HEK293 (cell line): ENCODE measurements at regions not wholly inside any gene's neighbourhood (a gene's known extent, or its start where the extent isn't known, plus 50 kb on each side); places are given as distances from the start of the nearest gene placed in this dataset.
A peak's percentile ranks its signal among the peaks of the same experiment; 100 is the strongest.

ENCODE experiments used
- CTCF ChIA-PET: fragments of 350-600 bp; formaldehyde crosslinking; extraction: SDS; loops from one replicate; lab custom pipeline; 2021; ENCODE audit warnings: antibody characterized with exemption; lab: Yijun Ruan, JAX
- POLR2A ChIA-PET: fragments of 300-600 bp; formaldehyde crosslinking; extraction: SDS; loops from one replicate; lab custom pipeline; 2020; ENCODE audit warnings: antibody characterized with exemption, inconsistent platforms; lab: Yijun Ruan, JAX
- H3K27ac ChIP-seq: fragments of 200-500 bp; sonication (Bioruptor generic); 2 replicates; pipeline ENCODE4 v1.5.1; 2014; ENCODE audit warnings: low read depth, low read length, control low read depth, inconsistent platforms; ENCODE audit errors: extremely low read depth
- H3K36me3 ChIP-seq, 2 experiments: fragments of 200-500 bp in 1 of 2; sonication (Bioruptor generic) in 1 of 2; 1 replicate in 1 of 2; 2 replicates in 1 of 2; pipeline ENCODE4 v1.5.1; 2014 to 2017; ENCODE audit warnings: inconsistent platforms in 2 of 2, low read length in 2 of 2; ENCODE audit not compliant: control insufficient read depth in 2 of 2, insufficient read depth in 1 of 2
- H3K4me1 ChIP-seq: fragments of 200-500 bp; sonication (Bioruptor generic); 2 replicates; pipeline ENCODE4 v1.5.1; 2014; ENCODE audit warnings: mild to moderate bottlenecking, low read length, inconsistent platforms; ENCODE audit not compliant: control insufficient read depth, insufficient read depth
- H3K4me3 ChIP-seq: 2 replicates; pipeline ENCODE4 v1.5.1; 2011; ENCODE audit warnings: low read depth, mild to moderate bottlenecking, control low read depth, low read length, moderate library complexity
- H3K9me3 ChIP-seq: fragments of 200-500 bp; sonication (Bioruptor generic); 2 replicates; pipeline ENCODE4 v1.5.1; 2014; ENCODE audit warnings: low read depth, low read length, inconsistent platforms; ENCODE audit not compliant: control insufficient read depth, insufficient read depth
- BCL11A ChIP-seq: fragments of 450-650 bp; formaldehyde crosslinking; IDR thresholded peaks from 2 replicates; pipeline ENCODE4 v1.5.1; 2016; ENCODE audit warnings: low read depth, missing biosample characterization, missing genetic modification characterization
- KLF8 ChIP-seq: fragments of 450-650 bp; formaldehyde crosslinking; IDR thresholded peaks from 2 replicates; pipeline ENCODE4 v1.5.1; 2016; ENCODE audit warnings: missing biosample characterization, missing genetic modification characterization
- MZF1 ChIP-seq: fragments of 450-650 bp; formaldehyde crosslinking; IDR thresholded peaks from 2 replicates; pipeline ENCODE4 v1.5.1; 2017; ENCODE audit warnings: missing biosample characterization, missing genetic modification characterization, borderline replicate concordance
- PRDM10 ChIP-seq: fragments of 450-650 bp; formaldehyde crosslinking; IDR thresholded peaks from 2 replicates; pipeline ENCODE4 v1.5.1; 2016; ENCODE audit warnings: missing biosample characterization, missing genetic modification characterization
- REST ChIP-seq: fragments of 450-650 bp; formaldehyde crosslinking; IDR thresholded peaks from 2 replicates; pipeline ENCODE4 v1.5.1; 2016; ENCODE audit warnings: missing biosample characterization, missing genetic modification characterization
- ZNF10 ChIP-seq: fragments of 450-650 bp; formaldehyde crosslinking; IDR thresholded peaks from 2 replicates; pipeline ENCODE4 v1.5.1; 2017; ENCODE audit warnings: missing biosample characterization, missing genetic modification characterization
- ZNF132 ChIP-seq: fragments of 450-650 bp; formaldehyde crosslinking; IDR thresholded peaks from 2 replicates; pipeline ENCODE4 v1.5.1; 2017; ENCODE audit warnings: missing biosample characterization, missing genetic modification characterization, borderline replicate concordance
- ZNF155 ChIP-seq: fragments of 450-650 bp; formaldehyde crosslinking; IDR thresholded peaks from 2 replicates; pipeline ENCODE4 v1.5.1; 2016; ENCODE audit warnings: missing biosample characterization, missing genetic modification characterization
- ZNF23 ChIP-seq: fragments of 450-650 bp; formaldehyde crosslinking; IDR thresholded peaks from 2 replicates; pipeline ENCODE4 v1.5.1; 2016; ENCODE audit warnings: missing biosample characterization, missing genetic modification characterization, borderline replicate concordance
- ZNF24 ChIP-seq: fragments of 450-650 bp; formaldehyde crosslinking; IDR thresholded peaks from 2 replicates; pipeline ENCODE4 v1.5.1; 2016; ENCODE audit warnings: missing biosample characterization, missing genetic modification characterization
- ZNF274 ChIP-seq, 2 experiments: fragments of 200-500 bp in 1 of 2; fragments of 450-650 bp in 1 of 2; sonication (Bioruptor generic) in 1 of 2; formaldehyde crosslinking in 1 of 2; IDR thresholded peaks; 2 replicates each; pipeline versions ENCODE4 v1.5.1 to v1.6.1; 2014 to 2016; ENCODE audit warnings: borderline replicate concordance in 1 of 2, inconsistent platforms in 1 of 2, low read length in 1 of 2, missing biosample characterization in 1 of 2, missing genetic modification characterization in 1 of 2
- ZNF366 ChIP-seq: fragments of 450-650 bp; formaldehyde crosslinking; conservative IDR thresholded peaks from 2 replicates; pipeline ENCODE4 v1.5.1; 2016; ENCODE audit warnings: missing biosample characterization, missing genetic modification characterization
- ZNF449 ChIP-seq: fragments of 450-650 bp; formaldehyde crosslinking; IDR thresholded peaks from 2 replicates; pipeline ENCODE4 v1.5.1; 2017; ENCODE audit warnings: missing biosample characterization, mild to moderate bottlenecking, missing genetic modification characterization, moderate library complexity
- ZNF530 ChIP-seq: fragments of 450-650 bp; formaldehyde crosslinking; IDR thresholded peaks from 2 replicates; pipeline ENCODE4 v1.5.1; 2016; ENCODE audit warnings: low read depth, missing biosample characterization, missing genetic modification characterization
- ZNF548 ChIP-seq: fragments of 450-650 bp; formaldehyde crosslinking; IDR thresholded peaks from 2 replicates; pipeline ENCODE4 v1.5.1; 2016; ENCODE audit warnings: missing biosample characterization, missing genetic modification characterization
- ZNF596 ChIP-seq: fragments of 450-650 bp; IDR thresholded peaks from 2 replicates; pipeline ENCODE4 v1.5.0; 2018; ENCODE audit warnings: missing biosample characterization, mild to moderate bottlenecking, missing genetic modification characterization, moderate library complexity
- ZNF621 ChIP-seq: fragments of 450-650 bp; formaldehyde crosslinking; IDR thresholded peaks from 2 replicates; pipeline ENCODE4 v1.5.1; 2017; ENCODE audit warnings: missing biosample characterization, missing genetic modification characterization
- ZSCAN16 ChIP-seq: fragments of 450-650 bp; formaldehyde crosslinking; IDR thresholded peaks from 2 replicates; pipeline ENCODE4 v1.5.1; 2016; ENCODE audit warnings: missing biosample characterization, missing genetic modification characterization
- ZSCAN30 ChIP-seq: fragments of 450-650 bp; IDR thresholded peaks from 2 replicates; pipeline ENCODE4 v1.5.1; 2018; ENCODE audit warnings: missing biosample characterization, mild to moderate bottlenecking, missing genetic modification characterization, moderate library complexity
- ZSCAN4 ChIP-seq: fragments of 450-650 bp; formaldehyde crosslinking; IDR thresholded peaks from 2 replicates; pipeline ENCODE4 v1.5.1; 2017; ENCODE audit warnings: missing biosample characterization, missing genetic modification characterization
- TF ChIP-seq, protein P1 (sequence below): fragments of 450-650 bp; formaldehyde crosslinking; optimal IDR thresholded peaks from 2 replicates; pipeline ENCODE3; 2016; ENCODE audit warnings: missing biosample characterization, mild to moderate bottlenecking, missing genetic modification characterization

GRCh38 chr5:26828294-26828693 lies 210.1 kb downstream of the CDH9 start (continued):
- peak; percentile 39; the same call in 1 of the 2 replicates for TF ChIP-seq MZF1
- TF ChIP-seq ZSCAN4 (tag by site-specific recombination) = no peak

- Histone ChIP-seq H3K9me3 (no peaks in the 10 kb centered on the region), H3K27ac (no peak overlapping the region), H3K4me3 (no peak overlapping the region), H3K4me1 (no peaks in the 10 kb centered on the region), H3K36me3 (no peaks in the 10 kb centered on the region)
- TF ChIP-seq ZNF24 (tag by site-specific recombination) (no peak), ZSCAN16 (tag by site-specific recombination) (no peak), ZNF132 (no peak), ZNF449 (no peak), REST (tag by site-specific recombination) (no peak), ZNF530 (tag by site-specific recombination) (no peak), ZNF548 (no peak), BCL11A (tag by site-specific recombination) (no peak), ZNF23 (tag by site-specific recombination) (no peak), ZNF621 (tag by site-specific recombination) (no peak), ZSCAN30 (tag by site-specific recombination) (no peak), ZNF596 (tag by site-specific recombination) (no peak), KLF8 (tag by site-specific recombination) (no peak), ZNF366 (tag by site-specific recombination) (no peak), ZNF155 (tag by site-specific recombination) (no peak), PRDM10 (tag by site-specific recombination) (no peak), ZNF274 (IDR thresholded peaks at IDR 0.05; ENCODE audit: low read length) (no peak), ZNF274 (tag by site-specific recombination; IDR thresholded peaks at IDR 0.05; ENCODE audit: borderline replicate concordance) (no peak), ZNF10 (tag by site-specific recombination) (no peak)
- TF ChIP-seq, protein P1, sequence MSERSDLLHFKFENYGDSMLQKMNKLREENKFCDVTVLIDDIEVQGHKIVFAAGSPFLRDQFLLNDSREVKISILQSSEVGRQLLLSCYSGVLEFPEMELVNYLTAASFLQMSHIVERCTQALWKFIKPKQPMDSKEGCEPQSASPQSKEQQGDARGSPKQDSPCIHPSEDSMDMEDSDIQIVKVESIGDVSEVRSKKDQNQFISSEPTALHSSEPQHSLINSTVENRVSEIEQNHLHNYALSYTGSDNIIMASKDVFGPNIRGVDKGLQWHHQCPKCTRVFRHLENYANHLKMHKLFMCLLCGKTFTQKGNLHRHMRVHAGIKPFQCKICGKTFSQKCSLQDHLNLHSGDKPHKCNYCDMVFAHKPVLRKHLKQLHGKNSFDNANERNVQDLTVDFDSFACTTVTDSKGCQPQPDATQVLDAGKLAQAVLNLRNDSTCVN = no peak
- ChIA-PET CTCF (no interaction called here), POLR2A (no interaction called here)
Measured at GRCh38 chr5:26813235-26813634, 225.2 kb downstream of the CDH9 start.
